Endothelial cell of umbilical vein (primary cell): ENCODE measurements at regions not wholly inside any gene's neighbourhood (a gene's known extent, or its start where the extent isn't known, plus 50 kb on each side); places are given as distances from the start of the nearest gene placed in this dataset.

Source experiments
- BruUV-seq: library from RNA; stranded (reverse); fragments of 400-500 nt; replicated peaks from 2 replicates; lab custom pipeline; 2021; lab: Mats Ljungman, UMichigan
- CTCF ChIA-PET: fragments of 300-600, 350-600 bp; sonication (Branson Sonifier 250); formaldehyde crosslinking; loops from one replicate; lab custom pipeline; 2021; ENCODE audit warnings: antibody characterized with exemption, inconsistent platforms; lab: Charles Lee
- POLR2A ChIA-PET: fragments of 300-600, 350-600 bp; sonication (Branson Sonifier 250); formaldehyde crosslinking; loops from one replicate; lab custom pipeline; 2021; ENCODE audit warnings: antibody characterized with exemption, inconsistent platforms; lab: Charles Lee
- DNase-seq: peaks from one replicate; pipeline ENCODE4 v3.0.0-alpha.2; 2011; ENCODE audit warnings: low read depth, low spot score
- FAIRE-seq: peaks from 2 replicates; lab custom pipeline; 2011; peaks lifted over from hg19 to GRCh38; lab: Jason Lieb, UNC
- H2AFZ ChIP-seq: 2 replicates; pipeline ENCODE4 v1.6.0; 2012; ENCODE audit warnings: low read depth, low read length, control low read depth, inconsistent platforms
- H3K27ac ChIP-seq: 2 replicates; pipeline ENCODE4 v1.5.1; 2011; ENCODE audit warnings: low read depth, mild to moderate bottlenecking, control low read depth, low read length, moderate library complexity; ENCODE audit not compliant: insufficient read depth
- H3K27me3 ChIP-seq, 2 experiments: 2 replicates each; pipeline versions ENCODE4 v1.6.0 to v1.6.1; 2011; ENCODE audit warnings: low read length in 2 of 2, mixed read lengths in 1 of 2; ENCODE audit not compliant: control insufficient read depth in 2 of 2, insufficient read depth in 2 of 2
- H3K36me3 ChIP-seq, 2 experiments: 2 replicates in 1 of 2; 3 replicates in 1 of 2; pipeline ENCODE4 v1.5.1; 2011; ENCODE audit warnings: low read length in 2 of 2, mild to moderate bottlenecking in 1 of 2, moderate library complexity in 1 of 2; ENCODE audit not compliant: control insufficient read depth in 2 of 2, insufficient read depth in 2 of 2; ENCODE audit errors: extremely low read depth in 1 of 2
- H3K4me1 ChIP-seq: 3 replicates; pipeline ENCODE4 v1.5.1; 2011; ENCODE audit warnings: mild to moderate bottlenecking, low read length; ENCODE audit not compliant: control insufficient read depth, insufficient read depth; ENCODE audit errors: extremely low read depth
- H3K4me2 ChIP-seq: 2 replicates; pipeline ENCODE4 v1.6.1; 2011; ENCODE audit warnings: low read length, control low read depth, mixed read lengths; ENCODE audit not compliant: insufficient read depth
- H3K4me3 ChIP-seq, 3 experiments: fragments of 200-600 bp in 1 of 3; sonication (generic), shearing (Covaris generic) in 1 of 3; replicated peaks in 1 of 3; 2 replicates each; pipeline ENCODE4 v1.5.1; 2011 to 2016; ENCODE audit warnings: control low read depth in 3 of 3, low read length in 3 of 3, mild to moderate bottlenecking in 2 of 3, inconsistent platforms in 1 of 3, low read depth in 1 of 3, moderate library complexity in 1 of 3; ENCODE audit not compliant: insufficient read depth in 1 of 3
- H3K79me2 ChIP-seq: 2 replicates; pipeline ENCODE4 v1.6.0; 2012; ENCODE audit warnings: low read length, inconsistent platforms; ENCODE audit not compliant: control insufficient read depth, insufficient read depth
- H3K9ac ChIP-seq: replicated peaks from 2 replicates; pipeline ENCODE3; 2011; ENCODE audit warnings: low read length, control low read depth; ENCODE audit not compliant: insufficient read depth; ENCODE audit errors: extremely low read depth
- H3K9me1 ChIP-seq: replicated peaks from 3 replicates; pipeline ENCODE4 v1.6.0; 2011; ENCODE audit warnings: mild to moderate bottlenecking, low read length; ENCODE audit not compliant: control insufficient read depth, insufficient read depth; ENCODE audit errors: extremely low read depth
- H3K9me3 ChIP-seq: replicated peaks from 2 replicates; pipeline ENCODE4 v1.5.1; 2012; ENCODE audit warnings: low read length, inconsistent platforms; ENCODE audit not compliant: control insufficient read depth, insufficient read depth
- H4K20me1 ChIP-seq: replicated peaks from 2 replicates; pipeline ENCODE3; 2011; ENCODE audit warnings: mild to moderate bottlenecking, low read length; ENCODE audit not compliant: control insufficient read depth, insufficient read depth; ENCODE audit errors: extremely low read depth
- CTCF ChIP-seq, 2 donors: IDR thresholded peaks; 1 replicate in 1 of 2; 2 replicates in 1 of 2; pipeline ENCODE4 v1.5.1; 2011; ENCODE audit warnings: low read length in 2 of 2, mild to moderate bottlenecking in 2 of 2, moderate library complexity in 2 of 2, control low read depth in 1 of 2, inconsistent platforms in 1 of 2, low read depth in 1 of 2; ENCODE audit not compliant: insufficient read depth in 1 of 2; ENCODE audit errors: extremely low read depth in 1 of 2
- FOS ChIP-seq: IDR thresholded peaks from 2 replicates; pipeline ENCODE4 v1.6.1; 2011; ENCODE audit warnings: mild to moderate bottlenecking, low read length, moderate library complexity, borderline replicate concordance; ENCODE audit not compliant: insufficient read depth
- GATA2 ChIP-seq: IDR thresholded peaks from 2 replicates; pipeline ENCODE4 v1.7.0; 2011; ENCODE audit warnings: low read depth, mild to moderate bottlenecking, moderate library complexity, mixed read lengths, low read length; ENCODE audit not compliant: insufficient read length, insufficient read depth
- JUN ChIP-seq: IDR thresholded peaks from 2 replicates; pipeline ENCODE4 v1.6.1; 2011; ENCODE audit warnings: borderline replicate concordance, low read depth; ENCODE audit not compliant: insufficient read length, insufficient read depth
- MAX ChIP-seq: IDR thresholded peaks from 2 replicates; pipeline ENCODE4 v1.6.1; 2011; ENCODE audit not compliant: insufficient read depth, insufficient read length
- POLR2AphosphoS5 ChIP-seq: IDR thresholded peaks from 2 replicates; pipeline ENCODE4 v1.6.1; 2012; ENCODE audit warnings: low read depth, mild to moderate bottlenecking, control low read depth, low read length, moderate library complexity; ENCODE audit not compliant: insufficient read depth
- dilution Hi-C: fragments of 300-500 bp; cut with MboI; formaldehyde crosslinking; loops from one replicate; pipeline ENCODE4 v1.15.0; 2019; ENCODE audit warnings: low sequenced_read_pairs; ENCODE audit not compliant: extremely low pct_ligation_motif_present
- intact Hi-C: fragments of 100-400 bp; cut with micrococcal nuclease; formaldehyde crosslinking; loops from one replicate; pipeline ENCODE4 v1.10.0; 2022

GRCh38 chr4:135770505-135770904 lies 1568.9 kb upstream of the PABPC4L start:
- CTCF ChIA-PET: no interaction called here
- Histone ChIP-seq H2AFZ (no peak overlapping the region), H3K36me3 (no peaks in the 10 kb centered on the region), H3K9me3 (no peaks in the 10 kb centered on the region), H4K20me1 (no peaks in the 10 kb centered on the region), H3K79me2 (no peaks in the 10 kb centered on the region), H3K9ac (no peak overlapping the region), H3K4me3 (no peak overlapping the region), H3K27ac (no peak overlapping the region), H3K4me1 (no peaks in the 10 kb centered on the region), H3K27me3 (no peaks in the 10 kb centered on the region), H3K4me2 (no peak overlapping the region), H3K9me1 (no peaks in the 10 kb centered on the region)
- FAIRE-seq (no peak), DNase-seq (no peak)
- no peak for TF ChIP-seq FOS
- TF ChIP-seq GATA2: no peak
- TF ChIP-seq JUN: no peak
- no peak for TF ChIP-seq CTCF (IDR thresholded peaks at IDR 0.05; ENCODE audit: extremely low read depth in 1 of 2, insufficient read depth in 1 of 2, low read depth in 1 of 2, low read length in 2 of 2)
- no peak for TF ChIP-seq MAX
- no peak for TF ChIP-seq POLR2AphosphoS5
- intact Hi-C loops: no loop called here
- POLR2A ChIA-PET: no interaction called here
- dilution Hi-C loops: no loop called here
- no TSS peak for BruUV-seq
